ENCODE measurements at regions not wholly inside any gene's neighbourhood (a gene's known extent, or its start where the extent isn't known, plus 50 kb on each side); places are given as distances from the start of the nearest gene placed in this dataset.

- CTCF ChIA-PET: no interaction called here
- intact Hi-C loops (cut with micrococcal nuclease): no loop called here
These were observed 580.9 kb upstream of the TMEFF2 start for GRCh38 chr2:192775459-192776262.

GRCh38 chr2:192775011-192775410 lies 580.3 kb upstream of the TMEFF2 start:
- intact Hi-C loops (cut with micrococcal nuclease): no loop called here
- CTCF ChIA-PET: no interaction called here
- Mint-ChIP-seq H3K36me3 (ENCODE audit: low read depth) (no peaks in the 10 kb centered on the region), H3K4me3 (no peak overlapping the region), H3K4me1 (ENCODE audit: low read depth) (no peaks in the 10 kb centered on the region), H3K9me3 (peaks cover 3% of the 10 kb centered on the region), H3K27ac (no peak overlapping the region), H3K27me3 (ENCODE audit: low read depth) (no peaks in the 10 kb centered on the region)
- DNase-seq: no peak

More at GRCh38 chr2:192775459-192776262, 580.9 kb upstream of the TMEFF2 start:
- no peak overlapping the region for H3K4me3 Mint-ChIP-seq
- H3K4me1 Mint-ChIP-seq (ENCODE audit: low read depth): no peaks in the 10 kb centered on the region
- DNase-seq: no peak
- H3K27ac Mint-ChIP-seq: no peak overlapping the region
- H3K27me3 Mint-ChIP-seq (ENCODE audit: low read depth): no peaks in the 10 kb centered on the region
- H3K9me3 Mint-ChIP-seq: peaks cover 3% of the 10 kb centered on the region
- no peaks in the 10 kb centered on the region for H3K36me3 Mint-ChIP-seq (ENCODE audit: low read depth)

- Mint-ChIP-seq H3K27ac (no peak overlapping the region), H3K9me3 (no peaks in the 10 kb centered on the region), H3K4me1 (ENCODE audit: low read depth) (no peaks in the 10 kb centered on the region), H3K27me3 (ENCODE audit: low read depth) (no peaks in the 10 kb centered on the region), H3K4me3 (no peak overlapping the region), H3K36me3 (ENCODE audit: low read depth) (no peaks in the 10 kb centered on the region)
- no peak for DNase-seq
- CTCF ChIA-PET: no interaction called here
- intact Hi-C loops (cut with micrococcal nuclease): no loop called here
These were observed 578.3 kb upstream of the TMEFF2 start for GRCh38 chr2:192773044-192773443.

GRCh38 chr2:192749611-192750200 lies 555.0 kb upstream of the TMEFF2 start:
- Mint-ChIP-seq H3K9me3 (no peaks in the 10 kb centered on the region), H3K36me3 (ENCODE audit: low read depth) (no peaks in the 10 kb centered on the region), H3K4me1 (ENCODE audit: low read depth) (no peaks in the 10 kb centered on the region), H3K27ac (no peak overlapping the region), H3K27me3 (ENCODE audit: low read depth) (no peaks in the 10 kb centered on the region), H3K4me3 (no peak overlapping the region)
- intact Hi-C loops (cut with micrococcal nuclease): no loop called here
- CTCF ChIA-PET: interaction anchor here (0.8 kb wide), 1 partner anchor 9 kb away, joined by 3 read pairs; no protein-coding TSS in a partner anchor
- DNase-seq: no peak

- Mint-ChIP-seq H3K9me3 (no peaks in the 10 kb centered on the region), H3K4me1 (ENCODE audit: low read depth) (no peaks in the 10 kb centered on the region), H3K4me3 (no peak overlapping the region), H3K27ac (no peak overlapping the region), H3K36me3 (ENCODE audit: low read depth) (no peaks in the 10 kb centered on the region), H3K27me3 (ENCODE audit: low read depth) (no peaks in the 10 kb centered on the region)
- intact Hi-C loops (cut with micrococcal nuclease): no loop called here
- CTCF ChIA-PET: no interaction called here
- DNase-seq: no peak
These were observed 547.2 kb upstream of the TMEFF2 start for GRCh38 chr2:192741889-192742288.

GRCh38 chr2:192735447-192735846 lies 540.7 kb upstream of the TMEFF2 start:
- DNase-seq: no peak
- H3K9me3 Mint-ChIP-seq: peaks cover 2% of the 10 kb centered on the region
- H3K27ac Mint-ChIP-seq: no peak overlapping the region
- no peaks in the 10 kb centered on the region for H3K27me3 Mint-ChIP-seq (ENCODE audit: low read depth)
- intact Hi-C loops (cut with micrococcal nuclease): no loop called here
- no peaks in the 10 kb centered on the region for H3K36me3 Mint-ChIP-seq (ENCODE audit: low read depth)
- H3K4me1 Mint-ChIP-seq (ENCODE audit: low read depth): no peaks in the 10 kb centered on the region
- CTCF ChIA-PET: no interaction called here
- H3K4me3 Mint-ChIP-seq: no peak overlapping the region

GRCh38 chr2:192729369-192729768 lies 534.6 kb upstream of the TMEFF2 start:
- Mint-ChIP-seq H3K9me3 (no peaks in the 10 kb centered on the region), H3K4me1 (ENCODE audit: low read depth) (no peaks in the 10 kb centered on the region), H3K36me3 (ENCODE audit: low read depth) (no peaks in the 10 kb centered on the region), H3K27me3 (ENCODE audit: low read depth) (no peaks in the 10 kb centered on the region), H3K27ac (no peak overlapping the region), H3K4me3 (no peak overlapping the region)
- intact Hi-C loops (cut with micrococcal nuclease): no loop called here
- CTCF ChIA-PET: no interaction called here
- DNase-seq: no peak

- no peaks in the 10 kb centered on the region for H3K27me3 Mint-ChIP-seq (ENCODE audit: low read depth)
- intact Hi-C loops (cut with micrococcal nuclease): no loop called here
- H3K27ac Mint-ChIP-seq: no peak overlapping the region
- no peak for DNase-seq
- H3K36me3 Mint-ChIP-seq (ENCODE audit: low read depth): no peaks in the 10 kb centered on the region
- H3K4me1 Mint-ChIP-seq (ENCODE audit: low read depth): no peaks in the 10 kb centered on the region
- H3K4me3 Mint-ChIP-seq: no peak overlapping the region
- CTCF ChIA-PET: no interaction called here
- H3K9me3 Mint-ChIP-seq: no peaks in the 10 kb centered on the region
These were observed 531.3 kb upstream of the TMEFF2 start for GRCh38 chr2:192725991-192726390.

GRCh38 chr2:192719629-192720028 lies 524.9 kb upstream of the TMEFF2 start:
- Mint-ChIP-seq H3K27me3 (ENCODE audit: low read depth) (no peaks in the 10 kb centered on the region), H3K27ac (no peak overlapping the region), H3K9me3 (no peaks in the 10 kb centered on the region), H3K4me3 (no peak overlapping the region), H3K4me1 (ENCODE audit: low read depth) (no peaks in the 10 kb centered on the region), H3K36me3 (ENCODE audit: low read depth) (no peaks in the 10 kb centered on the region)
- CTCF ChIA-PET: no interaction called here
- intact Hi-C loops (cut with micrococcal nuclease): no loop called here
- no peak for DNase-seq

- no peak overlapping the region for H3K4me3 Mint-ChIP-seq
- intact Hi-C loops (cut with micrococcal nuclease): no loop called here
- CTCF ChIA-PET: no interaction called here
- H3K27me3 Mint-ChIP-seq (ENCODE audit: low read depth): no peaks in the 10 kb centered on the region
- H3K27ac Mint-ChIP-seq: no peak overlapping the region
- no peaks in the 10 kb centered on the region for H3K4me1 Mint-ChIP-seq (ENCODE audit: low read depth)
- no peaks in the 10 kb centered on the region for H3K9me3 Mint-ChIP-seq
- no peaks in the 10 kb centered on the region for H3K36me3 Mint-ChIP-seq (ENCODE audit: low read depth)
- no peak for DNase-seq
These were observed 523.6 kb upstream of the TMEFF2 start for GRCh38 chr2:192718340-192718739.

- Mint-ChIP-seq H3K4me3 (no peak overlapping the region), H3K27ac (no peak overlapping the region), H3K36me3 (ENCODE audit: low read depth) (no peaks in the 10 kb centered on the region), H3K9me3 (no peaks in the 10 kb centered on the region), H3K27me3 (ENCODE audit: low read depth) (no peaks in the 10 kb centered on the region), H3K4me1 (ENCODE audit: low read depth) (no peaks in the 10 kb centered on the region)
- intact Hi-C loops (cut with micrococcal nuclease): no loop called here
- CTCF ChIA-PET: no interaction called here
- DNase-seq: no peak
These were observed 506.2 kb upstream of the TMEFF2 start for GRCh38 chr2:192700934-192701333.

- H3K9me3 Mint-ChIP-seq: no peaks in the 10 kb centered on the region
- CTCF ChIA-PET: no interaction called here
- no peak for DNase-seq
- intact Hi-C loops (cut with micrococcal nuclease): no loop called here
- H3K4me1 Mint-ChIP-seq (ENCODE audit: low read depth): no peaks in the 10 kb centered on the region
- H3K27ac Mint-ChIP-seq: no peak overlapping the region
- no peak overlapping the region for H3K4me3 Mint-ChIP-seq
- H3K27me3 Mint-ChIP-seq (ENCODE audit: low read depth): no peaks in the 10 kb centered on the region
- no peaks in the 10 kb centered on the region for H3K36me3 Mint-ChIP-seq (ENCODE audit: low read depth)
These were observed 503.1 kb upstream of the TMEFF2 start for GRCh38 chr2:192697880-192698279.

- no peak overlapping the region for H3K4me3 Mint-ChIP-seq
These were observed 502.1 kb upstream of the TMEFF2 start for GRCh38 chr2:192696857-192697256.

More at GRCh38 chr2:192696857-192697256, 502.1 kb upstream of the TMEFF2 start:
- intact Hi-C loops (cut with micrococcal nuclease): no loop called here
- no peaks in the 10 kb centered on the region for H3K27me3 Mint-ChIP-seq (ENCODE audit: low read depth)
- CTCF ChIA-PET: no interaction called here
- DNase-seq: no peak
- peaks cover 2% of the 10 kb centered on the region for H3K9me3 Mint-ChIP-seq
- no peak overlapping the region for H3K27ac Mint-ChIP-seq
- H3K4me1 Mint-ChIP-seq (ENCODE audit: low read depth): no peaks in the 10 kb centered on the region
- H3K36me3 Mint-ChIP-seq (ENCODE audit: low read depth): no peaks in the 10 kb centered on the region

Data from activated naive CD4-positive, alpha-beta T cell treated with anti-CD3 and anti-CD28 coated beads for 36 hours (primary cell).